Testis (tissue), 2 donors: ENCODE measurements at regions not wholly inside any gene's neighbourhood (a gene's known extent, or its start where the extent isn't known, plus 50 kb on each side); places are given as distances from the start of the nearest gene placed in this dataset.

Experiments
- POLR2A ChIP-seq: fragments of 450-650 bp; IDR thresholded peaks from one replicate; pipeline ENCODE4 v1.6.1; 2017; ENCODE audit warnings: antibody characterized with exemption, mild to moderate bottlenecking, moderate library complexity
- TF ChIP-seq, protein P1 (sequence below), 3 experiments: fragments of 450-650 bp in 2 of 3; fragments of 200-600 bp in 1 of 3; sonication (generic) in 1 of 3; IDR thresholded peaks; one replicate each; pipeline ENCODE4 v1.5.1; 2016 to 2019; ENCODE audit warnings: antibody characterized with exemption in 3 of 3, mild to moderate bottlenecking in 2 of 3, moderate library complexity in 1 of 3

DNA sequence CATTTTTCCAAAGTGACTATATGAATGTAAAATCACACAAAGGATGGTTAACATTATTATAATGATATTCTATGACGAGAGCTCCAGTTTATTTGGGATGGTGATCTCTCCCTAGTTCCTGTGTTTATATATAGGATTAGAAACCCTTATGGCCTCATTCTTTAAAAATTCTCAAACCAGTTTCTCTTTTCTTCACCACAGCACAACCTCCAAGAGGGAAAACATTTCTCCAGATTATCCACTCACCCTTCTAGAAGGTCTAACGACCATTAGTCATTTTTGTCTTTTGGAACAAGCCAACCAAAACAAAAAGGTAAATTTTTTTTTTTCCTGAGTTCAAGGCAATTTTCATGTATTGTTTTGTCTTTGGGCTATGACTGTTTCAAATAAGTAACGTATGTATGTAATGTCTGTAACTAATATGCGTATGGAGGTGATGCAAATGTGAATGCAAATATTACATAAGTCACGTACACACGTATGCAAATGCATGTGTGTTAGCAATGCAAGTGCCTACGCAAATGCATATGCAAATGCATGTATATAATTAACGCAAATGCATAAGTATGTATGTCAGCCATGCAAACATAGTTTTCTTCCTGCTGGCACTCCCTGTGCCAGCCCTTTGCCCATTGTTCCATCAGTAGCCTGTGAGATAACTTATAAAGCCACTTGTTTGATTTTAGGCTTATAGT is 72.5 kb upstream of the MORC3 start:
- TF ChIP-seq, protein P1, sequence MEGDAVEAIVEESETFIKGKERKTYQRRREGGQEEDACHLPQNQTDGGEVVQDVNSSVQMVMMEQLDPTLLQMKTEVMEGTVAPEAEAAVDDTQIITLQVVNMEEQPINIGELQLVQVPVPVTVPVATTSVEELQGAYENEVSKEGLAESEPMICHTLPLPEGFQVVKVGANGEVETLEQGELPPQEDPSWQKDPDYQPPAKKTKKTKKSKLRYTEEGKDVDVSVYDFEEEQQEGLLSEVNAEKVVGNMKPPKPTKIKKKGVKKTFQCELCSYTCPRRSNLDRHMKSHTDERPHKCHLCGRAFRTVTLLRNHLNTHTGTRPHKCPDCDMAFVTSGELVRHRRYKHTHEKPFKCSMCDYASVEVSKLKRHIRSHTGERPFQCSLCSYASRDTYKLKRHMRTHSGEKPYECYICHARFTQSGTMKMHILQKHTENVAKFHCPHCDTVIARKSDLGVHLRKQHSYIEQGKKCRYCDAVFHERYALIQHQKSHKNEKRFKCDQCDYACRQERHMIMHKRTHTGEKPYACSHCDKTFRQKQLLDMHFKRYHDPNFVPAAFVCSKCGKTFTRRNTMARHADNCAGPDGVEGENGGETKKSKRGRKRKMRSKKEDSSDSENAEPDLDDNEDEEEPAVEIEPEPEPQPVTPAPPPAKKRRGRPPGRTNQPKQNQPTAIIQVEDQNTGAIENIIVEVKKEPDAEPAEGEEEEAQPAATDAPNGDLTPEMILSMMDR (IDR thresholded peaks at IDR 0.05), result no peak
- TF ChIP-seq POLR2A, result no peak
